Cardiac fibroblast (primary cell): ENCODE measurements at regions not wholly inside any gene's neighbourhood (a gene's known extent, or its start where the extent isn't known, plus 50 kb on each side); places are given as distances from the start of the nearest gene placed in this dataset.

ENCODE experiments used
- DNase-seq, 2 donors: peaks; one replicate each; pipeline versions ENCODE4 v3.0.0 to v3.0.0-alpha.2; 2010; ENCODE audit warnings: low read depth in 2 of 2
- H3K4me3 ChIP-seq, 2 donors: replicated peaks in 1 of 2; 1 replicate in 1 of 2; 2 replicates in 1 of 2; pipeline ENCODE4 v1.5.1; 2011; ENCODE audit warnings: low read depth in 2 of 2, low read length in 2 of 2, mild to moderate bottlenecking in 2 of 2, moderate library complexity in 1 of 2
- CTCF ChIP-seq: IDR thresholded peaks from one replicate; pipeline ENCODE4 v1.5.1; 2011; ENCODE audit warnings: low read depth, mild to moderate bottlenecking, low read length, inconsistent platforms

- H3K4me3 ChIP-seq: no peak overlapping the region
- TF ChIP-seq CTCF: no peak
- no peak for DNase-seq
These were observed 323.6 kb downstream of the DRD1 start for GRCh38 chr5:175120412-175120811.

GRCh38 chr5:175118700-175119309, 325.2 kb downstream of the DRD1 start:
- H3K4me3 ChIP-seq: no peak overlapping the region
- DNase-seq: no peak
- no peak for TF ChIP-seq CTCF

GRCh38 chr5:175116466-175117048, 327.4 kb downstream of the DRD1 start:
- H3K4me3 ChIP-seq: no peak overlapping the region
- no peak for TF ChIP-seq CTCF
- no peak for DNase-seq

- no peak for TF ChIP-seq CTCF
- H3K4me3 ChIP-seq: no peak overlapping the region
- DNase-seq: no peak
These were observed 328.2 kb downstream of the DRD1 start for GRCh38 chr5:175115831-175116230.

DNA sequence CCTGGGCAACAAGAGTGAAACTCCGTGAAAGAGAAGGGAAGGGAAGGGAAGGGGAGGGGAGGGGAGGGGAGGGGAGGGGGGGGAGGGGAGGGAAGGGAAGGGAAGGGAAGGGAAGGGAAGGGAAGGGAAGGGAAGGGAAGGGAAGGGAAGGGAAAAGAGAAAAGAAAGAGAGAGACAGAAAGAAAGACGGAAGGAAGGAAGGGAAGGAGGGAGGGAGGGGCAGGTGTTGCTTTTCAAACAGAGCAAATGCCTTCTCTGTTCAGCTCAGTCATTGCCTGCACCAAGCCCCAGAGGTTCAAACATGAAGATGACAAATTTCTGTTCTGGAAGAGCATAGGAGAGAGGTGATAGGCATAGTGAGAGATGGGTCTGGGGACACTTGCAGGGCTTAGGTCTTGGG, 330.0 kb downstream of the DRD1 start:
- TF ChIP-seq CTCF: no peak
- H3K4me3 ChIP-seq: no peak overlapping the region
- DNase-seq: no peak

DNA sequence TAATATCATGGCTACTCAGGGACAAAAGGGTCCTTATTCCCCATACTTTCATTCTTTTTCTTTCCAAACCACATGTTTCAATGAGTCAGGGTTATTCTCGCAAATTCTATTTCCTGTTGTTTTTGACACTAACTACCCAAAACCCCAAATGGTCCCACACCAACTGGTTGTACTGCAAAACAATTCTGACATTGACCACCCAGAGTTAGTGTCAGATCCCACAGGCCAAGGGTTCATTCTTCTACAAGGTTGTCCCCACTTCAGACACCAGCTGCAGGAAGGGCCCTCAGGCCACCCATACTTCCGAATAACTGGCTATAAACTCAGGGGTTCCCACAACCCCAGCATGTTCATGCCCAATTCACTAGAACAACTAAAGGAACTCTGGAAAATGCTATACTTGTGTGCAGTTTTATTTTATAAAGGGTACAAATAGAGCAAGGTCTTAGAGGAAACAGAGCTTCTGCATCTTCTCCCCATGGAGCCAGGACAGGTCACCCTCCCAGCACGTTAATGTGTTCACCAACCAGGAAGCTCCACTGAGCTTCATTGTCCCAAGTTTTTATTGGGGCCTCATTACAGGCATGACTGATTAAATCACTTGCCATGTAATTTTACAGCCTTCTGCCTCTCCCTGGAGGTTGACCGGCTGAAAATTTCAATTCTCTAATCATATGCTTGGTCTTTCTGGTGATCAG, 334.8 kb downstream of the DRD1 start:
- no peak for TF ChIP-seq CTCF
- no peak overlapping the region for H3K4me3 ChIP-seq
- no peak for DNase-seq
